Liver (tissue), 2 donors: ENCODE measurements at regions not wholly inside any gene's neighbourhood (a gene's known extent, or its start where the extent isn't known, plus 50 kb on each side); places are given as distances from the start of the nearest gene placed in this dataset.

Source experiments
- YY1 ChIP-seq: IDR thresholded peaks from 2 replicates; pipeline ENCODE4 v1.6.1; 2016; ENCODE audit warnings: antibody characterized with exemption, mild to moderate bottlenecking
- ZBTB33 ChIP-seq: IDR thresholded peaks from 2 replicates; pipeline ENCODE4 v1.6.1; 2016; ENCODE audit warnings: antibody characterized with exemption
- TF ChIP-seq, protein P1 (sequence below): fragments of 150-350 bp; IDR thresholded peaks from 2 replicates; pipeline ENCODE4 v1.5.1; 2017; ENCODE audit warnings: improper control_type of control experiment, low read depth, low read length; ENCODE audit not compliant: missing input control
- donor health status: healthy.

- TF ChIP-seq ZBTB33 (no peak), YY1 (no peak)
- TF ChIP-seq, protein P1, sequence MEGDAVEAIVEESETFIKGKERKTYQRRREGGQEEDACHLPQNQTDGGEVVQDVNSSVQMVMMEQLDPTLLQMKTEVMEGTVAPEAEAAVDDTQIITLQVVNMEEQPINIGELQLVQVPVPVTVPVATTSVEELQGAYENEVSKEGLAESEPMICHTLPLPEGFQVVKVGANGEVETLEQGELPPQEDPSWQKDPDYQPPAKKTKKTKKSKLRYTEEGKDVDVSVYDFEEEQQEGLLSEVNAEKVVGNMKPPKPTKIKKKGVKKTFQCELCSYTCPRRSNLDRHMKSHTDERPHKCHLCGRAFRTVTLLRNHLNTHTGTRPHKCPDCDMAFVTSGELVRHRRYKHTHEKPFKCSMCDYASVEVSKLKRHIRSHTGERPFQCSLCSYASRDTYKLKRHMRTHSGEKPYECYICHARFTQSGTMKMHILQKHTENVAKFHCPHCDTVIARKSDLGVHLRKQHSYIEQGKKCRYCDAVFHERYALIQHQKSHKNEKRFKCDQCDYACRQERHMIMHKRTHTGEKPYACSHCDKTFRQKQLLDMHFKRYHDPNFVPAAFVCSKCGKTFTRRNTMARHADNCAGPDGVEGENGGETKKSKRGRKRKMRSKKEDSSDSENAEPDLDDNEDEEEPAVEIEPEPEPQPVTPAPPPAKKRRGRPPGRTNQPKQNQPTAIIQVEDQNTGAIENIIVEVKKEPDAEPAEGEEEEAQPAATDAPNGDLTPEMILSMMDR: no peak
Observed at GRCh38 chr2:145501920-145502319, 982.0 kb upstream of the ZEB2 start.
